Upper lobe of right lung (tissue), 1 donor: ENCODE measurements at regions not wholly inside any gene's neighbourhood (a gene's known extent, or its start where the extent isn't known, plus 50 kb on each side); places are given as distances from the start of the nearest gene placed in this dataset.

Experiments used
- ATAC-seq: fragments of 200-7000 bp; cut with Tn5 transposase; one replicate; pipeline ENCODE4 v1.9.1; 2020; ENCODE audit warnings: mild to moderate bottlenecking, moderate library complexity
- DNase-seq: peaks from one replicate; pipeline ENCODE4 v3.0.0-alpha.2; 2020
- H3K27ac ChIP-seq: fragments of 200-600 bp; one replicate; pipeline ENCODE4 v1.8.0; 2022
- H3K27me3 ChIP-seq: fragments of 200-600 bp; one replicate; pipeline ENCODE4 v1.8.0; 2022; ENCODE audit warnings: mild to moderate bottlenecking
- H3K36me3 ChIP-seq: fragments of 200-600 bp; one replicate; pipeline ENCODE4 v1.8.0; 2022
- H3K4me1 ChIP-seq: fragments of 200-600 bp; one replicate; pipeline ENCODE4 v1.8.0; 2022
- H3K4me3 ChIP-seq: fragments of 200-600 bp; one replicate; pipeline ENCODE4 v1.8.0; 2022; ENCODE audit warnings: mild to moderate bottlenecking
- H3K9me3 ChIP-seq: fragments of 200-600 bp; one replicate; pipeline ENCODE4 v1.8.0; 2022
- CTCF ChIP-seq: fragments of 200-600 bp; IDR thresholded peaks from one replicate; pipeline ENCODE4 v1.8.0; 2022; ENCODE audit warnings: antibody characterized with exemption
- intact Hi-C: fragments of 100-400 bp; cut with DNase I; formaldehyde crosslinking; loops from one replicate; pipeline ENCODE4 v1.11.0; 2022
- donor health status: DM: no; HTN: yes; CAD: no; lungs with severe emphysema.

DNA sequence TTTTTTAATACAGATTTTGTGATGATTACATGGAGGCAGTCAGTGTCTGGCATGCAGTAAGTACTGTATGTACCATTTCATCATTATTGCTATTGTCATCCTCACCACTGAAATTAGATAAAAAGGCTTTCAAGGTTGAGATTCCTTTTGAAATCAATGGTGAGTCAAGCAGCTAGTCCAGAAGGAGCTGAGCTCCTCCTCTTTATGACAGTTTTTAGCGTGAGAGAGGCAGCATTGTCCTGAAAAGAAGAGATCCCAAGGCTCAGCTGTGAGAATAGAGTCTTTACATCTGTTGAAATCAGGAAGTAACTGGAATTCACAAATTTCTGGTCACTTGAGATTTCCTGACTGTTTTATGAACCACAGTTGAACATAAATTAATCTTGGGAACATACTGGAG, 161.9 kb downstream of the PAX1 start:
- H3K4me3 ChIP-seq, result no peak overlapping the region
- no peak for TF ChIP-seq CTCF
- no peaks in the 10 kb centered on the region for H3K4me1 ChIP-seq
- DNase-seq (no peak), ATAC-seq (no peak)
- H3K9me3 ChIP-seq, result no peaks in the 10 kb centered on the region
- intact Hi-C loops, result no loop called here
- H3K27me3 ChIP-seq, result no peaks in the 10 kb centered on the region
- H3K36me3 ChIP-seq, result no peaks in the 10 kb centered on the region
- H3K27ac ChIP-seq, result no peak overlapping the region

DNA sequence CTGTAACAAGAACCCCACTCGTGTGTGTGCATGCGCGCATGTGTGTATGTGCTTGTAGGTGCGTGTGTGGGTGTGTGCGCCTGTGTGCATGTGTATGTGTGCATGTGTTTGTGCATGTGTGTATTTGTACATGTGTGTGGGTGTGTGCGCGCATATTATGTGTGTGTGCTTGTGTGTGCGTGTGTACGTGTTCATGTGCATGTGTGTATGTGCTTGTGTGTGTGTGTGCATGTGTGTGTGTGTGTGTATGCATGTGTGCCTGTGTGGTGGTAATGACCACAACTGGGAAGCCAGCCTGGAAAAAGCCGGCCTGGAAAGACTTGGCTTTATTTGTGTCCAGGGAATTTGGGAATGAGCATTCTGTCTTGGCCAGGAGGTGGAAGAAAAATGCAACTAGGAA, 157.5 kb downstream of the PAX1 start:
- Histone ChIP-seq H3K4me3 (no peak overlapping the region), H3K4me1 (no peaks in the 10 kb centered on the region), H3K9me3 (no peaks in the 10 kb centered on the region), H3K27me3 (no peaks in the 10 kb centered on the region), H3K27ac (no peak overlapping the region), H3K36me3 (no peaks in the 10 kb centered on the region)
- intact Hi-C loops, result no loop called here
- no peak for ATAC-seq
- DNase-seq, result no peak
- TF ChIP-seq CTCF, result no peak

DNA sequence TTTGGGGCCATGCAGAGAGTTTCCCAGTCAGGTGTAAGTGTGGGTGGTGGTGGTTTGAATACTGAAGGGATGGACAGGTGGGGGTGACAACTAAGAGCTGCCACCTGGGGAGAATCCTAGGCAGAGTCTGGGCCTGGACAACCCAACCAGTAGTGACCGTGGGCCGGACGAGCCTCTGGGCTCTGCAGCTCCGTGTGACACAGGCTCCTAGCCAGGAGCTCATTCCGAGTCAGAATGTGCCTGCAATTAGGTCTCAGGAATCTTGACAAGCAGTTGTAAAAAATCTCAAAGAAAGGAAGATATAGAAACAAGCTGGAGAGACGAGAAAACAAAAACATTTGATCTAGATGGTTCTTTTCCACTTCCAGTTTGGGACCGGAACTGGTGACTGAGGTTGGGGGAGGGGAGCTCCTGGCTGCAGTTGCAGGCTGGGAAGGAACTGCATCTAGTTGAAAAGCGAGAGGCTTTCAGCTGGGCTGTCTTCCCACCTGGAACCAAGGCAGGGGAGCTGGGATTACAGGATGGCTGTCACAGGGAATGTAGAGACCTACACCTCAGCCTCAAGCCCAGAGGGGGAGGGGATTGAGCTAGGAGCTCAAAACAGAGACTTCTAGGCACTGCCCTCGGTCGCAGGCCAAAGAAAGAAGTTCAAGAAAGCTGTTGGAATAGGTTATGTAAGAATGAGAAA, 156.9 kb downstream of the PAX1 start:
- intact Hi-C loops, result no loop called here
- no peaks in the 10 kb centered on the region for H3K4me1 ChIP-seq
- H3K4me3 ChIP-seq, result no peak overlapping the region
- H3K9me3 ChIP-seq, result no peaks in the 10 kb centered on the region
- no peak for TF ChIP-seq CTCF
- DNase-seq (no peak), ATAC-seq (no peak)
- H3K27me3 ChIP-seq, result no peaks in the 10 kb centered on the region
- H3K27ac ChIP-seq, result no peak overlapping the region
- no peaks in the 10 kb centered on the region for H3K36me3 ChIP-seq

DNA sequence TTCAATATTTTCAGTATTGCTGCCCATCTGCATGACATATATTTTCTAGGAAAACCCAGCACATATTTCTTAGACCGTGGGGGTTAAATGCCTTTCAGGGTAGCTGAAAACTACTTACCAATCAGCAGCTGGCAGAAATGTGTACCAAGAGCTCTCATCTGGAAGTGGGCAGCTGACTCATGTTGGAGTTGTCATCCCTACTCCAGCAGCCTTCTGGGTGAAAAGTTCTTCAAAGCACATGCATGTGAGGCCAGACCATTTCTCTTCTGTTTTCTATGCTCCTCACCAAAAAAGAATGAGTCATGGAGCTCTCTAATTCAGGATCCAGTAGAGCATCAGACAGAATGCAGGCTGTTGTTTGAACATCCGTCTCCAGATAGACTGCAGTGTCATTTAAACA, 135.5 kb downstream of the PAX1 start:
- TF ChIP-seq CTCF, result no peak
- Histone ChIP-seq H3K27ac (no peak overlapping the region), H3K9me3 (no peaks in the 10 kb centered on the region), H3K27me3 (no peaks in the 10 kb centered on the region), H3K4me1 (no peaks in the 10 kb centered on the region), H3K4me3 (no peak overlapping the region), H3K36me3 (no peaks in the 10 kb centered on the region)
- DNase-seq, result no peak
- intact Hi-C loops, result no loop called here
- ATAC-seq, result no peak

GRCh38 chr20:21839982-21840381, 134.5 kb downstream of the PAX1 start:
- intact Hi-C loops, result no loop called here
- ATAC-seq (peak; percentile 26), DNase-seq (no peak)
- no peaks in the 10 kb centered on the region for H3K36me3 ChIP-seq
- H3K4me3 ChIP-seq, result no peak overlapping the region
- H3K27ac ChIP-seq, result no peak overlapping the region
- no peaks in the 10 kb centered on the region for H3K27me3 ChIP-seq
- no peak for TF ChIP-seq CTCF
- H3K4me1 ChIP-seq, result no peaks in the 10 kb centered on the region
- H3K9me3 ChIP-seq, result no peaks in the 10 kb centered on the region

DNA sequence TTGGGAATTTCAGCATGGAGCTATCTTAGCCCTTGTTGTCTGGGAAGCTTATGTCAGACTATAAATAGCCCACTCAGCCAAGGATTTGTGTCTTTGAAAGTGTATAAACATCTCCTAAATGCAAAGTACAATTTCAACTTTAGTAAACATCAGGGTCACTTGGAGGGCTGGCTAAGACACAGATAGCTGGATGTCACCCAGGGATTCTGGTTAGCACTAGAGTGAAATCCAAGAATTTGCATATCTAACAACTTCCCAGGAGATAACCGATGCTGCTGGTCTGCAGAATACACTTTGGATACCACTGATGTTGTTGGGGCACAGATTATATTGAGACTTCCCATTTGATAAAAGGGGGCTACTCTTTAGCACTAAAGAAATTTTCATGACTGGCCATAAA, 130.9 kb downstream of the PAX1 start:
- Histone ChIP-seq H3K27me3 (no peaks in the 10 kb centered on the region), H3K4me1 (no peaks in the 10 kb centered on the region), H3K9me3 (no peaks in the 10 kb centered on the region), H3K36me3 (no peaks in the 10 kb centered on the region), H3K4me3 (no peak overlapping the region), H3K27ac (no peak overlapping the region)
- intact Hi-C loops, result no loop called here
- no peak for TF ChIP-seq CTCF
- no peak for ATAC-seq
- DNase-seq, result no peak
